Left renal pelvis (tissue), 4 donors: ENCODE measurements at regions not wholly inside any gene's neighbourhood (a gene's known extent, or its start where the extent isn't known, plus 50 kb on each side); places are given as distances from the start of the nearest gene placed in this dataset.

Experiments used
- DNase-seq, 4 donors: peaks; one replicate each; pipeline ENCODE4 v3.0.0-alpha.2; 2013; ENCODE audit warnings: low read depth in 4 of 4, low spot score in 3 of 4

- DNase-seq: no peak
These were observed 138.0 kb downstream of the ZFP36L2 start for GRCh38 chr2:43088143-43089073.

GRCh38 chr2:43087413-43087812, 139.0 kb downstream of the ZFP36L2 start:
- no peak for DNase-seq

- DNase-seq: no peak
These were observed 139.8 kb downstream of the ZFP36L2 start for GRCh38 chr2:43086451-43087221.

- DNase-seq: no peak
These were observed 140.5 kb downstream of the ZFP36L2 start for GRCh38 chr2:43085929-43086328.

- DNase-seq: no peak
These were observed 140.9 kb downstream of the ZFP36L2 start for GRCh38 chr2:43085505-43085904.

GRCh38 chr2:43084699-43085091, 141.7 kb downstream of the ZFP36L2 start:
- DNase-seq: no peak

- no peak for DNase-seq
These were observed 142.4 kb downstream of the ZFP36L2 start for GRCh38 chr2:43083710-43084698.

GRCh38 chr2:43082903-43083677, 143.3 kb downstream of the ZFP36L2 start:
- DNase-seq: no peak

- DNase-seq: no peak
These were observed 144.1 kb downstream of the ZFP36L2 start for GRCh38 chr2:43082111-43082894.

- DNase-seq: no peak
These were observed 145.2 kb downstream of the ZFP36L2 start for GRCh38 chr2:43081131-43081765.

- no peak for DNase-seq
These were observed 145.8 kb downstream of the ZFP36L2 start for GRCh38 chr2:43080571-43081021.

GRCh38 chr2:43078781-43079755, 147.3 kb downstream of the ZFP36L2 start:
- no peak for DNase-seq

GRCh38 chr2:43078301-43078700, 148.1 kb downstream of the ZFP36L2 start:
- no peak for DNase-seq

GRCh38 chr2:43077876-43078275, 148.5 kb downstream of the ZFP36L2 start:
- no peak for DNase-seq

- no peak for DNase-seq
These were observed 149.7 kb downstream of the ZFP36L2 start for GRCh38 chr2:43076676-43077075.

- no peak for DNase-seq
These were observed 150.4 kb downstream of the ZFP36L2 start for GRCh38 chr2:43075811-43076585.
